Right renal cortex interstitium (tissue), 3 donors: ENCODE measurements at regions not wholly inside any gene's neighbourhood (a gene's known extent, or its start where the extent isn't known, plus 50 kb on each side); places are given as distances from the start of the nearest gene placed in this dataset.
"Not testable (repeated sequence)": the region's sequence is repeated elsewhere in the genome, so short reads cannot be mapped to it uniquely, and the experiment has no call there.

Source experiments
- DNase-seq, 3 donors: peaks; one replicate each; pipeline ENCODE4 v3.0.0-alpha.2; 2013; ENCODE audit warnings: low read depth in 3 of 3, low spot score in 2 of 3

DNA sequence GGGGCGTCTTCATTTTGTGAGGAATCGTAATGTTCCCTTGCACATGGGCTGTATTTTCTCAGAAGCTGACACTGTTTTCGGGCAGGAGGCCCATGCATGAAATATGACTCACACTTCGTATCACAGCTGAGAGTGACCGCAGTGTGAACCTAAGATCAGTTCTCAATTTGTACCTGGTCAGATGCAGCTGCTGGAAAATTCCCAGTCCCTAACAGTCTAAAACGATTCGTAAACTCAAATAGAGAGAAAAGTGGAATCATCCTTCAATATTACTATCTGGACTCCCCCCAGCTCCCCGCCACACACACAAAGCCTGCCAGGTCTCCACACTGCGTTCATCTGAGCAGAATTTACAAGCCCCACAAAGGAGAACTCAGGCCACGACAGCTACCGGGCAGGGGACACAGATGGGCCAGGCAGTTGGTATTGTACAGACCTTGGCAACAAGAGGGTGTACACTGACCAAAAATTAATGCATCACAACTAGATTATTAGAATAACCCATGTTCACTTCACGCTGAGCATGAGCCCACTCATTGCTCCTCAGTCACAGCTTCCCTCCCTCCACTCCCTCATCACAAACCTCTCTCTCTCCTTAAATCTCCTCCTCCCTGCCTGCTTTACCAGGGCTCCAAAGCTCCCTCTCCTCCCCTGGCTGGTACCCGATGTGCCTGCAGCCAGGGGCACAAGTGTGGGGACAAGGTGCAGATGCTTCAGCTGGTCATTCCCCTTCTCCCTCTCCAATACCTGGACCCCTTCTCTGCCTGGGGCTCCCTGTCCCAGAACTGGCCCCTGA, 488.4 kb downstream of the PREX1 start:
- peak in 1 of 3 donors; percentile 15 for DNase-seq

DNA sequence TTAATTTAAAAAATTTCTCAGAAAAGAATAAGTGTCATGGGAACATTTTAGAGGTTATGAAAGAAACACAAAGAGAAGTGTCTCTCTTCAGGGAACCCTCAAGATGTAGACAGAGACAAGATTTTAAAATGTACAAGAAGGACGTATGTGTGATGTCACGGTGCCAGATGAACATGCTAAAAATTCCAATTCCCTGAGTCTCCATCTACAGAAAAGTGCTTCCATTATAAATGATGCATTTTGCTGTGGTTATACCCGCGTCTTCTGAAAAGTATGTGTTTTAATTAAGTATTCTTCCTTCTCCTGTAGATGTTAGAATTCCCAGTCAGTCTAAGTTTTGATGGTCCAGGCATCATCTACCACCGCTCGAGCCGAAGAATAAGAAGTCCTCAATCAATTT, 489.1 kb downstream of the PREX1 start:
- DNase-seq, result no peak

DNA sequence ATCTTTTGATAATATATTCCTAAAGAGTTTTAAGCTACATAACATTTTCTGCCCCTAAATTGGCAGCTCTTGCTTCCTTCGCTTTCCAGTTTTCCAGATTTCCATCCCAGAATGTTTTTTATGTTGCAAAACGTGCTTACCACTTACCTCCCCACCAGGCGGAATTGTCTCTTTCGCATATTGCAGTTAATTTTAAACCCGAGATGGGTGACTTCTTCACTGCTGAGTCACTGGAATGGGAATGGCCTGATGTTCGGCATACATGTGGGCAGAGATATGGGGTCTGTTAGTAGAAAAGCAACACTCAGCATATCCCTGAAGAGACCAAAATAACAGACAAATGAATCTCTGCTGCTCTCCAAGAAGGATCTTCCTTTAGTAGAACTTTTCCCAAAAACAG, 491.2 kb downstream of the PREX1 start:
- DNase-seq, result no peak

DNA sequence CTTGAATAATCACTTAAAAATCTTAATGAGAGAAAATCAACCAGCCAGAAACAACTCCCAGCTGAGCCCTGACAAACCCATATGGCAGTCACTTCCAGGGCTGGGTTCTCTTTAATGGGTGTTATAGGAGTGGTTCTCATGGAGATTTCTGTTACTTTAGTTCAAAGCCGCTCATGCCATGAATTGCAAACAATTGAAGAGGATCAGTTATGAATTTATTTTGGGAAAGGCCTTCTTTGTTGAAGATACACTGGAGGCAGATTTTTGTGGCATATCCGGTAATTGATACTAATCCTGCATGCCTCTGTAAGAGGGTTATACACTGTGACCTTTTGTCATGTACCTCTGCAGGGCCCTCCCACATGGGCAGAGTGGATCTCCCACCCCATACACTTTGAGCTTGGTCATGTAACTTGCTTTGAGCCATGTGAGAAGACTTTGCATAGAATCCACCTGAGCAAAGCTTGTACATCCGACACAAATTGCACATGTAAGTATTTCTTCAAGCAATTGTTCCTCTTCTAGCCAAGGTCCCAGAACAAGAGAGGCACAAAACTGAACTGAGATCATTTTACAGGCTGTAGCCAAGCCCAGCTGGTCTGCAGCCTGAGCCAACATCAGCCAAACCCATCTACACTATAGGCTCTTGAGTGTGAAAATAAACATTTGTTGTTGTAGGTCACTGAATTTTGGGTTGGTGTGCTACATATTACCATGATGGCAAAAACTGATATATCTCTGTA, 492.3 kb downstream of the PREX1 start:
- DNase-seq, result no peak

DNA sequence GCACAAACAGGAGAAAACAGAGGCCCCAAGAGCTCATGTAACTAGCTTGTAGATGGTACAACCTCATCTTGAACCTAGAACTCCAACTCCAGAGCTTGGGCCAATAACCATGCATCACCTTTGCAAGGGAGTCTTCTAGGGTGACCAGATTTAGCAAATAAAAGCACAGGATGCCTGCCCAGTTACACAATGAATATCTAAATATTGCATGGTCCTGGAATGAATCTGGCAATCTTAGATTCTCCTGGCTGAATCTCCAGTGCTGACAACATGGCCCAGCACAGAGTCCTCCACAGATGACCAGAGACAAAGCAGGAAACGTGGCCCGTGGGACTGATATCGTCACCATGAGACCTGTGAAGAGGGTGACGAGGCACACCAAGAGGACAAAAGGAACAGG, 494.1 kb downstream of the PREX1 start:
- DNase-seq, result no peak

DNA sequence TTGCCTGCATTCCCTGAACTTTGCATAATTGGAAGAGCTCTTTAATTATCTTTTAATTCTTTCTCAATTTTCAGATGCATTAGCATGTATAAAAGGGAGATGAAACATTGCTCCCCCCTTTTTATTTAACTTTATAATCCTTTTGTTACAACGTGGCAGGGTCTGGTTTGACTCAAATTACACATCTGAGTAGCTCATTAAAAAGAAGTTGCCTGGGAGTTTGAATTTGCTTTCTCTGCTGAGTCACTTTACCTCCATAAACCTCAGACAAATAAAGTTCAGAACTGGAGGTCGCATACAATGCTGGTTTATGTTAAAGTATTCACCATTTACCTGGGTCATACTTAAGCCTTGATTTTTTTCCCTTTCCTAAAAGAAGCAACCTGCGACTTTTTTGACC, 495.2 kb downstream of the PREX1 start:
- no peak for DNase-seq

DNA sequence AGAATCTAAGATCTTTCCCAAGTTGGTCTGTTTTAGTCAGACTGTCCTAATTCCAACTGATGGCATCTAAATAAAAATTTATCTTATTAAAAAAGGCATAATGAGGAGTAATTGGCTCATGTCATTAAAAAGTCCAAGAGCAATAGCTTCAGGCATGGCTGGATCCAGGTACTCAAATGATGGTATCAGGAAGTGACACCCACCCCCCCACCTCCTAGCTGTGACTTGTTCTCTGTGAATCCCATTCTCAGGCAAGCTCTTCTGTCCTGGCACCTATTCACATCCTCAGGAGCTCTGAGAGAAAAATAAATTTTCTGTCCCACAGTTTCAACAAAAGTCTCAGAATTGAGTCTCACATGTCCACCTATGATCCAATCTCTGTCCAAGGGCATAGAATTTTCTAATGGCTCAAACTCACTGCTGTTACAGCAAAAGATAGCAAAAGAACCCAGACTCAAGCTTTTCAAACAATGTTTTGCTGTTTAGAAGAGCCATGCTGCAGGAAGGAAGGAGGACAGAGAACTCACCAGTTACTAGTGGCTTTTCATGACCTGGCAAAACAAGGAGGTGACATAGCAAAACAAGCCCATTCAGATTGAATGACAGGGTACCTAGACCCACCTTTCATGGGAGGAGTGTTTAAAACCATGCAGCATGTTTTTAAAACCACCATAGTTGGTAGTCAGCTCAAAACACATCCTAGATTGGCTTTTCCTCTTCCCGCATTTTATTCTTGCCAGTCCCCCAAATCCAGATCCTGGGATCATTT, 496.1 kb downstream of the PREX1 start:
- no peak for DNase-seq

DNA sequence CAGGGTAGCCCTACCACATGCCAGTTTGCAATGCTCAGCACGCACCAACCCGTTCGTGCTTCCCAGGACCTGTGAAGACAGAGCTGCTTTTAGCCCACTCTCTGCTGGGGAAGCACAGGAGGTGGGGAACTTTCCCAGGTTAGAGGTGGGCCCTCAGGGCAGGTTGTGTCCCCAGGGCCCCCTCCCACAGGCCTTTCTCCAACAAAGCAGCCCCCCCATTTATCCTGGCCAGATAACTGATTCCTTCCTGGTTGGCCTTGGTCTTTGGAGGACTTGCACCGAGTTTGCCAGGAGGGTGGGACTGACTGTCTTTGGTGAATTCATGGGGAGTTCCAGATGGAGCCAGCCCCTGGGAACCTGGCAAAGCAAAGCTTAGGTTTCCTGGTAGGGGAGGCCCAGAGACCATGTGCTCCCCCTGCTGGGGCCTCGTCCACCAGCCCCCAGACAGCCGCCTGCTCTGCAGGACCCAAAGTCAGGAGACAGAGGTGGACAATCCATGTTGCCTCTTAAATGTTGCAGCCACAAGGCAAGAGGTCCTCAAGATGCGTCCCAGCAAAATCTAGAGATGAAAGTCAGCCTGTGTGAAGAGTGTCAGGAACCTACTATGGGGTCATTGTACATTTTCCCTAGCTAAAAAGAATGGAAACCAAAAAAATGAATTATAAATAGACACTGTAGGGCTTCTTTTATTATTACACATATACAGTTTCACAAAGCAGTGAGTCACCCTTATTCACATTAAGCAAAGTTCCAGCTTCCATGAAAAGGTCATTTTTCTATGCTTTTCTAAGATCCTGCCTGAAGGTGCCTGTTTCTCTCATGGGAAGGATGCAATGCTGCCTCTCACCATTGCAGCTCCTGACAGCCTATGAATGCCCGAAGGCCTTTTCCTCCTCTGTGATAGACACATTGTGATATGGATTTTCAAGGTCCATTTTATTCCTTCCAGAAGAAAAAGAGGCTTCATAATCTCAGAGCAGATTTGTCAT, 497.8 kb downstream of the PREX1 start:
- DNase-seq, result no peak

DNA sequence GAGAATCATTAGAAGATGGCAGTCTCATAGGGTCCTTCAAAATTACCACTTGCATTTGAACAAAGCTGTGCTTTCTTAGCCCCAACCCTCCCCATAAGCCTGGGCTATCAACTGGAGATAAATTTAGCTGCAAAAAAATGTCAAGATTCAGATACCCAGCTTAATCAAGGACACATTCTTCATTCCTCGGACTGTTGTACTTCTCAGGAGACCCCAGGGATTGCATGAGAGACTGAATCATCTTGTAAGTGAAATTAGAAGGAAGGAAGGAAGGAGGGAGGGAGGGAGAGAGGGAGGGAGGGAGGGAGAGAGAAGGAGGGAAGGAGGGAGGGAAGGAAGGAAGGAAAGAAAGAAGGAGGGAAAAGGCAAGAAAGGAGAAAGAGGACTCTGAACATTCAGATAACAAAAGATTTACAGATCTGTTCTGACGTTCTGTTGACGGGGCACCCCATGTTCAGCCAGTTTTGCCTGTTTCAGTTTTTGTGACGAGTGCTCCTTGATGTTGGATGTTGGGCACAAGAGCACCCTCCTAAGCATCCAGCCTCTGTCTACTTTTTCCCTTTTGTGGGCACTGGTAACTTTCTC, 498.7 kb downstream of the PREX1 start:
- no peak for DNase-seq

DNA sequence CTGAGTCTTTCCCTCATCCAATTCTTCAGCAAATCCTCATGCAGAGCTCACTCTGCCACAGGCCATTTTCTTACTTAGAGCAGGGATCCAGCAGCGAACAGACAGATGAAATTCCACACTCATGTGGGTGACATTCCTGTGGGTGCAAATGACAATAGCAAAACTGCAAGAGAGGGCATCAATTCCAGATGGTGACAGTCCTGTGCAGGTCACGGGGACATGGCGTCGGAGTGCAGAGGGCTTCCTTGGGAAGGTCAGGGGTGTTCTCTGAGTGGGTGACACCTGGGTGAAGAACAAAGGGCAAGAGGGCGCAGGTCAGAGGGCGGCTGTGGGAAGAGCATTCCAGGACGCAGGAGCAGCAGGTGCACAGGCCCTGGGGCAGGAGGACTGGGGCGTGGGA, 500.0 kb downstream of the PREX1 start:
- not testable (repeated sequence) for DNase-seq

DNA sequence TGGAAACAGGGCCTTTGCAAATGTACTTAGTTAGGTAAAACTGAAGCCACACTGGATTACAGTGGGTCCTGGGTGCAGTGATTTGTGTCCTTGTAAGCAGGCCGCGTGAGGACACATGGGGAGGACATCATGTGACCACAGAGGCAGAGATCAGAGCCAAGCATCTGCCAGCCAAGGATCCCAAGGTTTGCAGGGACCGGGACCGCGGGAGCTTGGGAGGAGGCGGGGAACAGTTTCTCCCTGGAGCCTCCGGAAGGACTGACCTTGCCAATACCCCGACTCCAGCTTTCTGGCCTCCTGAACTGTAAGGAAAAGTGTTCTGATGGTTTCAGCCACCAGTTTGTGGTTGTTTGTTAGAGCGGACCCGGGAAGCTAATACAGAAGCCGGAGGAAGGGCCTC, 500.9 kb downstream of the PREX1 start:
- no peak for DNase-seq

DNA sequence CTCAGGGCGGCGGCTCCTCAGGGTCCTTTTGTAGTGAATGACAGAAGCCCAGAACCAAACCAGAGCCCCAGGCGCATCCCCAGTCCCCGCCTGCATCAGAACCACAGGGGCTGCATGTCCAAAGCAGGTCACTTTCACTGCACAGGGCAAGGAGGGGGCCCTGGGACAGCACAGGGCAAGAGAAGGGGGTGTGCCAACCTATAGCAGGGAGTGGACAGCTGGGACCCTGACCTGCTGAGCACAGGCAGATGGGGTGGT, 501.4 kb downstream of the PREX1 start:
- DNase-seq, result no peak

DNA sequence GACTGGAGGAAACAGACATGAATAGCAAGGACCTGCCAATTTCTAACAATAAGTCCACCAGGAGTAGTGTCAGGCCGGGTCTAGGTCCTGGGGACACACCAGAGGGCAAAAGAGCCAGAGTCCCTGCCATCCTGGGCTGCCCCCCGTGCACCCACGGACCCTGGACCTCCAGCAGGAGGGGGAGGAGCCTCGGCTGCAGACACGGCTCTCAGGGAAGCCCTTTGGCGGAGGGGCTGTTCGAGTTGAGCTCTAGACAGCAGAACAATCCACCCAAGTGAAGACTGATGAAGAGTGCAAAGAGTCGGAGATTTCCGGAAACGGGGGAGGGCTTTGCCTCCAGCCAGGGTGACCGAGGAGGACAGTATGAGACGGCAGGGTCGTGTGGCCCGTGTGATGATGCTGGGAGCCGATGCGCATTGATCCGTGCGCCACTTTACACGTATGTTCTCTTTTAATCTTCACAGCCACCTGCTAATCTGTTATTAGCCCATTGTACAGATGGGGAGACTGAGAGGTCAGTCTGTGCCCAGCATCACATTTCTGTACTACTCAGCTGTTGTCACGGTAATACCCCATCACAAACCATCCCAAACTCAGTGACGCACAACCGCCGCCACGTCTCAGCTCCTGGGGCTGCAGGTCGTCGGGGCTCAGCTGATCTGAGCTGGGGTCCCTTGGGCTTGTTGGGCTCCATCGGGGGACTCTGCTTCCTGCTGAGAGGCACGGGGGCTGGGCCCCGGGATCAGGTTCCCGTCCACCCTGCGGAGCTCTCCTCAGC, 502.0 kb downstream of the PREX1 start:
- no peak for DNase-seq

DNA sequence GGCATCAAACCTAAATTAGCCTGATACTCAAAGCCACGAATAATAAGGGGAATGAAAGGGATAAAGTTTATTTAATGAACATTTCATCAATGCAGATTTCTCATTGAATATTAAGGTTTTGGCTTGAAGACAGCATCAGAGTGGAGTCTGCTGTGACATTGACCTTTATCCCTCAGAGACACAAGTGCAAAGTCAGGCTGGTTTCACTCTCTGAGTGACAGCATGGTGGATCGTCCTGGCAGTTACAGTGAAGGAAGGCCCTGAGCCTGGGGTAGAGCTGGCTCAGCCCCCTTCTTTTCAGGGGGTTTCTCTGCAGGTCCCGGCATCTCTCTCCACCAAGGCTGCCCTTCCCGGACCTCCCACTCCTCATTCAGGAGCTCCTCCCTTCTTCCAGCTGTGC, 503.1 kb downstream of the PREX1 start:
- DNase-seq, result no peak

DNA sequence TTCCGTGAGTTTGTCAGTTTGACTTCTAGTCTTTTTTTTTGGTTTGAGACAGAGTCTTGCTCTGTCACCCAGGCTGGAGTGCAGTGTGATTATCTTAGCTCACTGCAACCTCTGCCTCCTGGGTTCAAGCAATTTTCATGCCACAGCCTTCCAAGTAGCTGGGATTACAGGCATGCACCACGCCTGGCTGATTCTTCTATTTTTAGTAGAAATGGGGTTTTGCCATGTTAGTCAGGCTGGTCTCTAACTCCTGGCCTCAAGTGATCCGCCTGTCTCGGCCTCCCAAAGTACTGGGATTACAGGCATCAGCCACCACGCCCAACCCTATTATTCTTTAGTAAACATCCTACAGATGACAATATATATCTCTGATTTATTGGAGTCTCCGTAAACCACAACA, 506.5 kb downstream of the PREX1 start:
- no peak for DNase-seq

DNA sequence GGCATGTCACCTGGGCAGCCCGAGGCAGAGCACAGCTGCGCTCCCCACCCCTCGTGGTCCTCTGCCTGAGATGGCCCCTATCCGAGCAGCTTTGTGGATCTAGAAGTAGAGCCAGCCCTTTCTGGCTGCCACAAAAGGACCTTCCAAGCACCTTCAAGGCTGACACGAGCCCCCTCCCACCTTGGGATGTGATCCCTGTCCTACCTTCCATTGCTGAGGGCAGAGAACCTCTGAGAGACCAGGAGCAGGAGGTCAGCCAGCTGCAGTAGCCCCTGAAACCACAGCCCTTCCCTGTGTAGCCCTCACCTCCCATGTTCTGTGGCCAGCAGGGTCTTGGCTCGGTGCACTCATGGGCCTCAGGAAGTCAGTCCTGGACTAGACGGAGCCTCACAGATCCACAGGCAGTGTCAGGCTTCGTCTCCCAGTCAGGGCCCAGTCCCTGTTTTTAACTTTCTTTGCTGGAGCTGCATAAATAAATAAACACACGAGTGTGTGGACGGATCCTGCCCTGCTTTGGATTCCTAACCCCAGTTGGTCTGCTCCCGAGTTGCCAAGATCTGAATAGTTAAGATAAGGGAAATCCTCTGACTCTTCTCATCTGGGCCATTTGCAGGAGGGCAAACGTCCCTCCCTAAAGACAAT, 507.7 kb downstream of the PREX1 start:
- DNase-seq, result no peak

DNA sequence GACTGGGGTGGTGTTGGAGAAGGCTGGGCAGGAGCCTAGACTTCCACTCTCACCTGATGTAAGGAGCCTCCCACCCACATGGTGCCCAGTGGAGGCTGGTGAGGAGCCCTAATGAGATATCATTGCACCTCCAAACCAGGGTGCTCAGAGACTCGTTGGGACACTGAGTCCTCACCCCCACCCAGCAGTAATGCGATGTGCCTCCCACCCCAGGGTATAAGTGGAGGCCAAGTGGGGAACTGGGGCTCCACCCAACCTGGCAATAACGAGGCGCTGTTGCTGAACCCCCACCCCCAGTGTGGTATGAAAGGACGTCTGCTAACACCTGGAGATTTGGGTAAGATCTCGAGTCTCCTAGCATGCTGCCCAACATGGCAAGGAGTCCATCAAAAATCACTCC, 510.2 kb downstream of the PREX1 start:
- no peak for DNase-seq

DNA sequence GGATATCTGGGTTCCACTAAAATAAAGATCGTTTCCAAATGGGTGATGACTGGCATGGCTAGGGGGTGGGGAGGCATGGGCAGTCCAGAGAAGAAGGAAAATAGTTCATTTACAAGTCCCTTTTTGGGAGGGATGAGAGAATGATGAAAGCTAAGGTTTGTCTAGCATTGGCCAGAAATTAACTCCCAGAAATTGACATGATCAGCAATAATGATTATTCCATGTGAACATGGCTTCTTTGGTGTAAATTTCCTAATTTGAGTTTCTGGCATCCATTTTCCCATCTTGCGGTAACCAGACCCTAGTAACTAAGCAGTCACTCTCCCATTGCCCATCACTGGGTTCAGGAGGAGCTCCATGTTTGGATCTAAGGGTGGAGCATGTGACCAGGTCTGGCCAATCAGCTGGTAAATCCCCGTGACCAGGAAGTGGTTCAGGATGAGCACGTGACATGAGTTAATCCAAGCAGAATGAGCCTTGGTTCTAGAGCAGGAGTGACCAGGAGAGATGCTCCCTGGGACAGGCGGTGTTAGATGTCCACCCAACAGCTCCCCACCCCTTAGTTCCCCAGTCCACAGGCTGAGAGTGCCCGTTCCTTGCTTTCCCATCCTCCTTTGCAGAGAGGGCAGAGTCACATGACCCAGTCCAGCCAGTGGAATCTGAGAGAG, 512.7 kb downstream of the PREX1 start:
- DNase-seq, result no peak

DNA sequence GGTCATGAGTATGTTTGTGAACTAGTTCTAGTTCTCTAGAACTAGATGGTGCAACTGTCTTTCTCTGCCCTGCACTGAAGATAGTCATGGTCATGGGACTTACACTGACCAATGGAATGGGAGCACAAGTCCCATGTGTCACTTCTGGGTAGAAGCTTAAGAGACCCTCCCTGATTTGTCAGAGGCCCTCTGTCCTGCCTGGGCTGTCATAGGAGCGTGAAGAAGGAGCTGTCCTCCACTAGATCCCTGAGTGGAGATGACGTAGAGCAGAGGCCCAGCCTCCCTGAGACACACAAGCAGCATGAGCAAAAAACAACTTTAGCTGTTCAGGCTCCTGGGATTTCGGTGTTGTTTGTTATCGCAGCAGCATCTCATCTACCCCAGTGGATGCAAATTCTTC, 514.5 kb downstream of the PREX1 start:
- no peak for DNase-seq
